HepG2 (cell line): ENCODE measurements at regions not wholly inside any gene's neighbourhood (a gene's known extent, or its start where the extent isn't known, plus 50 kb on each side); places are given as distances from the start of the nearest gene placed in this dataset.

Source experiments
- ARNT2 ChIP-seq: sonication (generic); formaldehyde crosslinking; IDR thresholded peaks from 2 replicates; pipeline ENCODE4 v1.8.0; 2022; ENCODE audit warnings: mild to moderate bottlenecking, low read depth, missing genetic modification reagents, moderate library complexity
- HMGA1 ChIP-seq: sonication (generic); formaldehyde crosslinking; conservative IDR thresholded peaks from 2 replicates; pipeline ENCODE4 v1.4.0; 2020; ENCODE audit warnings: missing genetic modification reagents
- NR2F2 ChIP-seq: IDR thresholded peaks from 2 replicates; pipeline ENCODE4 v1.6.1; 2012; ENCODE audit warnings: low read depth, inconsistent platforms, borderline replicate concordance
- PAWR ChIP-seq: sonication (generic); formaldehyde crosslinking; IDR thresholded peaks from 2 replicates; pipeline ENCODE4 v1.4.0; 2020; ENCODE audit warnings: missing genetic modification reagents, mild to moderate bottlenecking, borderline replicate concordance
- PRPF4 ChIP-seq: fragments of 200-400 bp; formaldehyde crosslinking; IDR thresholded peaks from 2 replicates; pipeline ENCODE4 v1.6.1; 2016; ENCODE audit warnings: low read length, low read depth; ENCODE audit not compliant: poor library complexity, severe bottlenecking
- RARA ChIP-seq: IDR thresholded peaks from 2 replicates; pipeline ENCODE4 v1.6.1; 2016; ENCODE audit warnings: missing genetic modification reagents, missing compliant biosample characterization
- RBM22 ChIP-seq: fragments of 200-400 bp; formaldehyde crosslinking; optimal IDR thresholded peaks from 2 replicates; pipeline ENCODE3; 2017; ENCODE audit warnings: mild to moderate bottlenecking, low read length, moderate library complexity
- SRF ChIP-seq: IDR thresholded peaks from 2 replicates; pipeline ENCODE4 v1.6.1; 2011; ENCODE audit warnings: mild to moderate bottlenecking, low read depth, low read length, moderate library complexity
- THAP8 ChIP-seq: sonication (generic); formaldehyde crosslinking; IDR thresholded peaks from 2 replicates; pipeline ENCODE4 v1.5.1; 2020; ENCODE audit warnings: missing genetic modification reagents, mild to moderate bottlenecking, borderline replicate concordance
- TOPORS ChIP-seq: sonication (generic); formaldehyde crosslinking; IDR thresholded peaks from 2 replicates; pipeline ENCODE4 v1.8.0; 2023; ENCODE audit warnings: mild to moderate bottlenecking, missing genetic modification reagents
- ZFYVE20 ChIP-seq: sonication (generic); formaldehyde crosslinking; IDR thresholded peaks from 2 replicates; pipeline ENCODE4 v1.8.0; 2023; ENCODE audit warnings: low read depth, mild to moderate bottlenecking, moderate library complexity, missing genetic modification reagents, borderline replicate concordance
- ZNF3 ChIP-seq: IDR thresholded peaks from 2 replicates; pipeline ENCODE4 v1.7.0; 2017; ENCODE audit warnings: inconsistent platforms
- ZNF431 ChIP-seq: sonication (generic); formaldehyde crosslinking; IDR thresholded peaks from 2 replicates; pipeline ENCODE4 v1.9.0; 2022; ENCODE audit warnings: missing genetic modification reagents, low read depth, mild to moderate bottlenecking, borderline replicate concordance
- ZNF749 ChIP-seq: sonication (generic); formaldehyde crosslinking; IDR thresholded peaks from 2 replicates; pipeline ENCODE4 v1.8.0; 2022; ENCODE audit warnings: mild to moderate bottlenecking, missing genetic modification reagents, moderate library complexity, borderline replicate concordance
- ZNF788 ChIP-seq: sonication (generic); formaldehyde crosslinking; IDR thresholded peaks from 2 replicates; pipeline ENCODE4 v1.5.0; 2020; ENCODE audit warnings: mild to moderate bottlenecking, missing genetic modification reagents, borderline replicate concordance
- TF ChIP-seq, protein P1 (sequence below): sonication (generic); formaldehyde crosslinking; IDR thresholded peaks from 2 replicates; pipeline ENCODE4 v1.9.0; 2021; ENCODE audit warnings: mild to moderate bottlenecking, missing genetic modification reagents
- TF ChIP-seq, protein P2 (sequence below): sonication (generic); formaldehyde crosslinking; IDR thresholded peaks from 2 replicates; pipeline ENCODE4 v1.4.0; 2020; ENCODE audit warnings: missing genetic modification reagents

- TF ChIP-seq, protein P1, sequence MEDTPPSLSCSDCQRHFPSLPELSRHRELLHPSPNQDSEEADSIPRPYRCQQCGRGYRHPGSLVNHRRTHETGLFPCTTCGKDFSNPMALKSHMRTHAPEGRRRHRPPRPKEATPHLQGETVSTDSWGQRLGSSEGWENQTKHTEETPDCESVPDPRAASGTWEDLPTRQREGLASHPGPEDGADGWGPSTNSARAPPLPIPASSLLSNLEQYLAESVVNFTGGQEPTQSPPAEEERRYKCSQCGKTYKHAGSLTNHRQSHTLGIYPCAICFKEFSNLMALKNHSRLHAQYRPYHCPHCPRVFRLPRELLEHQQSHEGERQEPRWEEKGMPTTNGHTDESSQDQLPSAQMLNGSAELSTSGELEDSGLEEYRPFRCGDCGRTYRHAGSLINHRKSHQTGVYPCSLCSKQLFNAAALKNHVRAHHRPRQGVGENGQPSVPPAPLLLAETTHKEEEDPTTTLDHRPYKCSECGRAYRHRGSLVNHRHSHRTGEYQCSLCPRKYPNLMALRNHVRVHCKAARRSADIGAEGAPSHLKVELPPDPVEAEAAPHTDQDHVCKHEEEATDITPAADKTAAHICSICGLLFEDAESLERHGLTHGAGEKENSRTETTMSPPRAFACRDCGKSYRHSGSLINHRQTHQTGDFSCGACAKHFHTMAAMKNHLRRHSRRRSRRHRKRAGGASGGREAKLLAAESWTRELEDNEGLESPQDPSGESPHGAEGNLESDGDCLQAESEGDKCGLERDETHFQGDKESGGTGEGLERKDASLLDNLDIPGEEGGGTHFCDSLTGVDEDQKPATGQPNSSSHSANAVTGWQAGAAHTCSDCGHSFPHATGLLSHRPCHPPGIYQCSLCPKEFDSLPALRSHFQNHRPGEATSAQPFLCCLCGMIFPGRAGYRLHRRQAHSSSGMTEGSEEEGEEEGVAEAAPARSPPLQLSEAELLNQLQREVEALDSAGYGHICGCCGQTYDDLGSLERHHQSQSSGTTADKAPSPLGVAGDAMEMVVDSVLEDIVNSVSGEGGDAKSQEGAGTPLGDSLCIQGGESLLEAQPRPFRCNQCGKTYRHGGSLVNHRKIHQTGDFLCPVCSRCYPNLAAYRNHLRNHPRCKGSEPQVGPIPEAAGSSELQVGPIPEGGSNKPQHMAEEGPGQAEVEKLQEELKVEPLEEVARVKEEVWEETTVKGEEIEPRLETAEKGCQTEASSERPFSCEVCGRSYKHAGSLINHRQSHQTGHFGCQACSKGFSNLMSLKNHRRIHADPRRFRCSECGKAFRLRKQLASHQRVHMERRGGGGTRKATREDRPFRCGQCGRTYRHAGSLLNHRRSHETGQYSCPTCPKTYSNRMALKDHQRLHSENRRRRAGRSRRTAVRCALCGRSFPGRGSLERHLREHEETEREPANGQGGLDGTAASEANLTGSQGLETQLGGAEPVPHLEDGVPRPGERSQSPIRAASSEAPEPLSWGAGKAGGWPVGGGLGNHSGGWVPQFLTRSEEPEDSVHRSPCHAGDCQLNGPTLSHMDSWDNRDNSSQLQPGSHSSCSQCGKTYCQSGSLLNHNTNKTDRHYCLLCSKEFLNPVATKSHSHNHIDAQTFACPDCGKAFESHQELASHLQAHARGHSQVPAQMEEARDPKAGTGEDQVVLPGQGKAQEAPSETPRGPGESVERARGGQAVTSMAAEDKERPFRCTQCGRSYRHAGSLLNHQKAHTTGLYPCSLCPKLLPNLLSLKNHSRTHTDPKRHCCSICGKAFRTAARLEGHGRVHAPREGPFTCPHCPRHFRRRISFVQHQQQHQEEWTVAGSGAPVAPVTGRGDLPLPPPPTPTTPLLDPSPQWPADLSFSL, result no peak; the same call in 1 of the 2 replicates
- TF ChIP-seq PRPF4, result no peak
- TF ChIP-seq ZNF749 (CRISPR knock-in tag), result peak; percentile 24; the same call in 1 of the 2 replicates
- TF ChIP-seq THAP8 (CRISPR knock-in tag), result no peak
- TF ChIP-seq PAWR (CRISPR knock-in tag), result no peak
- TF ChIP-seq RBM22, result no peak
- no peak for TF ChIP-seq SRF
- no peak for TF ChIP-seq ZNF431 (CRISPR knock-in tag)
- TF ChIP-seq ZNF3 (CRISPR knock-in tag), result peak; percentile 65; the same call in 1 of the 2 replicates
- TF ChIP-seq TOPORS (CRISPR knock-in tag), result no peak
- no peak for TF ChIP-seq ZFYVE20 (CRISPR knock-in tag)
- no peak for TF ChIP-seq HMGA1 (CRISPR knock-in tag)
- TF ChIP-seq RARA, result peak; percentile 97
- TF ChIP-seq ZNF788 (CRISPR knock-in tag), result peak; percentile 82; the same call in 1 of the 2 replicates
- peak; percentile 26; the same call in 1 of the 2 replicates for TF ChIP-seq ARNT2 (CRISPR knock-in tag)
- peak; percentile 49; the same call in 1 of the 2 replicates for TF ChIP-seq NR2F2
- TF ChIP-seq, protein P2, sequence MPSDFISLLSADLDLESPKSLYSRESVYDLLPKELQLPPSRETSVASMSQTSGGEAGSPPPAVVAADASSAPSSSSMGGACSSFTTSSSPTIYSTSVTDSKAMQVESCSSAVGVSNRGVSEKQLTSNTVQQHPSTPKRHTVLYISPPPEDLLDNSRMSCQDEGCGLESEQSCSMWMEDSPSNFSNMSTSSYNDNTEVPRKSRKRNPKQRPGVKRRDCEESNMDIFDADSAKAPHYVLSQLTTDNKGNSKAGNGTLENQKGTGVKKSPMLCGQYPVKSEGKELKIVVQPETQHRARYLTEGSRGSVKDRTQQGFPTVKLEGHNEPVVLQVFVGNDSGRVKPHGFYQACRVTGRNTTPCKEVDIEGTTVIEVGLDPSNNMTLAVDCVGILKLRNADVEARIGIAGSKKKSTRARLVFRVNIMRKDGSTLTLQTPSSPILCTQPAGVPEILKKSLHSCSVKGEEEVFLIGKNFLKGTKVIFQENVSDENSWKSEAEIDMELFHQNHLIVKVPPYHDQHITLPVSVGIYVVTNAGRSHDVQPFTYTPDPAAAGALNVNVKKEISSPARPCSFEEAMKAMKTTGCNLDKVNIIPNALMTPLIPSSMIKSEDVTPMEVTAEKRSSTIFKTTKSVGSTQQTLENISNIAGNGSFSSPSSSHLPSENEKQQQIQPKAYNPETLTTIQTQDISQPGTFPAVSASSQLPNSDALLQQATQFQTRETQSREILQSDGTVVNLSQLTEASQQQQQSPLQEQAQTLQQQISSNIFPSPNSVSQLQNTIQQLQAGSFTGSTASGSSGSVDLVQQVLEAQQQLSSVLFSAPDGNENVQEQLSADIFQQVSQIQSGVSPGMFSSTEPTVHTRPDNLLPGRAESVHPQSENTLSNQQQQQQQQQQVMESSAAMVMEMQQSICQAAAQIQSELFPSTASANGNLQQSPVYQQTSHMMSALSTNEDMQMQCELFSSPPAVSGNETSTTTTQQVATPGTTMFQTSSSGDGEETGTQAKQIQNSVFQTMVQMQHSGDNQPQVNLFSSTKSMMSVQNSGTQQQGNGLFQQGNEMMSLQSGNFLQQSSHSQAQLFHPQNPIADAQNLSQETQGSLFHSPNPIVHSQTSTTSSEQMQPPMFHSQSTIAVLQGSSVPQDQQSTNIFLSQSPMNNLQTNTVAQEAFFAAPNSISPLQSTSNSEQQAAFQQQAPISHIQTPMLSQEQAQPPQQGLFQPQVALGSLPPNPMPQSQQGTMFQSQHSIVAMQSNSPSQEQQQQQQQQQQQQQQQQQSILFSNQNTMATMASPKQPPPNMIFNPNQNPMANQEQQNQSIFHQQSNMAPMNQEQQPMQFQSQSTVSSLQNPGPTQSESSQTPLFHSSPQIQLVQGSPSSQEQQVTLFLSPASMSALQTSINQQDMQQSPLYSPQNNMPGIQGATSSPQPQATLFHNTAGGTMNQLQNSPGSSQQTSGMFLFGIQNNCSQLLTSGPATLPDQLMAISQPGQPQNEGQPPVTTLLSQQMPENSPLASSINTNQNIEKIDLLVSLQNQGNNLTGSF, result no peak
Measured at GRCh38 chr1:58898739-58899586, 115.1 kb upstream of the JUN start (continued).
